ENCODE measurements at regions not wholly inside any gene's neighbourhood (a gene's known extent, or its start where the extent isn't known, plus 50 kb on each side); places are given as distances from the start of the nearest gene placed in this dataset.

GRCh38 chr3:168371846-168372245 is 276.1 kb upstream of the GOLIM4 start:
- Mint-ChIP-seq H3K36me3 (no peaks in the 10 kb centered on the region), H3K4me1 (ENCODE audit: unreplicated experiment) (no peaks in the 10 kb centered on the region), H3K27me3 (no peaks in the 10 kb centered on the region), H3K4me3 (no peak overlapping the region), H3K9me3 (no peaks in the 10 kb centered on the region), H3K27ac (no peak overlapping the region)
- no peak for TF ChIP-seq CTCF (conservative IDR thresholded peaks at IDR 0.05)
- no peak for DNase-seq (ENCODE audit: extremely low spot score, unreplicated experiment)

- Mint-ChIP-seq H3K4me3 (no peak overlapping the region), H3K36me3 (no peaks in the 10 kb centered on the region), H3K4me1 (ENCODE audit: unreplicated experiment) (peaks cover 10% of the 10 kb centered on the region), H3K27ac (no peak overlapping the region), H3K9me3 (peaks cover 3% of the 10 kb centered on the region), H3K27me3 (no peaks in the 10 kb centered on the region)
- no peak for DNase-seq (ENCODE audit: extremely low spot score, unreplicated experiment)
- no peak for TF ChIP-seq CTCF (conservative IDR thresholded peaks at IDR 0.05)
These were observed 269.2 kb upstream of the GOLIM4 start for GRCh38 chr3:168364967-168365366.

- H3K4me1 Mint-ChIP-seq (ENCODE audit: unreplicated experiment), result peaks cover 10% of the 10 kb centered on the region
- peaks cover 3% of the 10 kb centered on the region for H3K9me3 Mint-ChIP-seq
- no peak for TF ChIP-seq CTCF (conservative IDR thresholded peaks at IDR 0.05)
- no peaks in the 10 kb centered on the region for H3K36me3 Mint-ChIP-seq
- DNase-seq (ENCODE audit: extremely low spot score, unreplicated experiment), result no peak
- H3K27me3 Mint-ChIP-seq, result no peaks in the 10 kb centered on the region
- H3K27ac Mint-ChIP-seq, result no peak overlapping the region
- no peak overlapping the region for H3K4me3 Mint-ChIP-seq
These were observed 267.0 kb upstream of the GOLIM4 start for GRCh38 chr3:168362661-168363247.

GRCh38 chr3:168362156-168362555 is 266.4 kb upstream of the GOLIM4 start:
- H3K27me3 Mint-ChIP-seq, result no peaks in the 10 kb centered on the region
- peaks cover 10% of the 10 kb centered on the region for H3K4me1 Mint-ChIP-seq (ENCODE audit: unreplicated experiment)
- no peak for DNase-seq (ENCODE audit: extremely low spot score, unreplicated experiment)
- no peak for TF ChIP-seq CTCF (conservative IDR thresholded peaks at IDR 0.05)
- no peak overlapping the region for H3K4me3 Mint-ChIP-seq
- no peak overlapping the region for H3K27ac Mint-ChIP-seq
- peaks cover 3% of the 10 kb centered on the region for H3K9me3 Mint-ChIP-seq
- H3K36me3 Mint-ChIP-seq, result no peaks in the 10 kb centered on the region

GRCh38 chr3:168360993-168361392 is 265.3 kb upstream of the GOLIM4 start:
- H3K4me1 Mint-ChIP-seq (ENCODE audit: unreplicated experiment), result peaks cover 16% of the 10 kb centered on the region

More at GRCh38 chr3:168360993-168361392, 265.3 kb upstream of the GOLIM4 start:
- DNase-seq (ENCODE audit: extremely low spot score, unreplicated experiment), result no peak
- H3K9me3 Mint-ChIP-seq, result peaks cover 3% of the 10 kb centered on the region
- H3K36me3 Mint-ChIP-seq, result no peaks in the 10 kb centered on the region
- no peak for TF ChIP-seq CTCF (conservative IDR thresholded peaks at IDR 0.05)
- H3K27me3 Mint-ChIP-seq, result no peaks in the 10 kb centered on the region
- no peak overlapping the region for H3K27ac Mint-ChIP-seq
- H3K4me3 Mint-ChIP-seq, result no peak overlapping the region
